Calu3 (cell line): ENCODE measurements at regions not wholly inside any gene's neighbourhood (a gene's known extent, or its start where the extent isn't known, plus 50 kb on each side); places are given as distances from the start of the nearest gene placed in this dataset.

Experiments
- BruUV-seq: library from RNA; stranded (reverse); fragments of 400-500 nt; replicated peaks from 2 replicates; lab custom pipeline; 2021; lab: Mats Ljungman, UMichigan
- CTCF ChIA-PET: fragments of 300-600 bp; sonication (Branson Sonifier 250); formaldehyde crosslinking; loops from one replicate; lab custom pipeline; 2022; ENCODE audit warnings: antibody characterized with exemption; lab: Charles Lee
- DNase-seq: peaks from one replicate; pipeline ENCODE4 v3.0.0; 2022
- H3K27ac Mint-ChIP-seq: one replicate; pipeline ENCODE4 v1.8.0; 2022; ENCODE audit warnings: mixed read lengths; ENCODE audit not compliant: unreplicated experiment
- H3K27me3 Mint-ChIP-seq: one replicate; pipeline ENCODE4 v1.8.0; 2022; ENCODE audit warnings: mixed read lengths; ENCODE audit not compliant: unreplicated experiment
- H3K36me3 Mint-ChIP-seq: one replicate; pipeline ENCODE4 v1.8.0; 2022; ENCODE audit warnings: mild to moderate bottlenecking, moderate library complexity, mixed read lengths; ENCODE audit not compliant: insufficient read depth, unreplicated experiment
- H3K4me1 Mint-ChIP-seq: one replicate; pipeline ENCODE4 v1.8.0; 2022; ENCODE audit warnings: mild to moderate bottlenecking, low read depth, mixed read lengths; ENCODE audit not compliant: unreplicated experiment
- H3K4me3 Mint-ChIP-seq: one replicate; pipeline ENCODE4 v1.8.0; 2022; ENCODE audit warnings: mild to moderate bottlenecking, low read depth, moderate library complexity, mixed read lengths; ENCODE audit not compliant: unreplicated experiment
- H3K9me3 Mint-ChIP-seq: one replicate; pipeline ENCODE4 v1.8.0; 2022; ENCODE audit warnings: low read depth, mixed read lengths; ENCODE audit not compliant: unreplicated experiment
- intact Hi-C: fragments of 100-400 bp; cut with micrococcal nuclease; formaldehyde crosslinking; loops from one replicate; pipeline ENCODE4 v1.10.0; 2022; ENCODE audit not compliant: unreplicated experiment
- TF ChIP-seq, protein P1 (sequence below): fragments of 200-600 bp; IDR thresholded peaks from one replicate; pipeline ENCODE4 v1.8.0; 2022; ENCODE audit warnings: antibody characterized with exemption; ENCODE audit not compliant: unreplicated experiment

GRCh38 chr2:31674446-31674845, 93.7 kb upstream of the SRD5A2 start:
- Mint-ChIP-seq H3K27ac (no peak overlapping the region), H3K36me3 (no peaks in the 10 kb centered on the region), H3K27me3 (no peaks in the 10 kb centered on the region), H3K9me3 (no peaks in the 10 kb centered on the region), H3K4me3 (no peak overlapping the region), H3K4me1 (peaks cover 18% of the 10 kb centered on the region)
- DNase-seq = no peak
- BruUV-seq = no TSS peak
- intact Hi-C loops = loop anchor here (10.0 kb wide), 1 partner anchor 540 kb away; no protein-coding TSS in a partner anchor
- CTCF ChIA-PET = interaction anchor here (0.6 kb wide), 1 partner anchor 279 kb away, joined by 5 read pairs; no protein-coding TSS in a partner anchor
- TF ChIP-seq, protein P1, sequence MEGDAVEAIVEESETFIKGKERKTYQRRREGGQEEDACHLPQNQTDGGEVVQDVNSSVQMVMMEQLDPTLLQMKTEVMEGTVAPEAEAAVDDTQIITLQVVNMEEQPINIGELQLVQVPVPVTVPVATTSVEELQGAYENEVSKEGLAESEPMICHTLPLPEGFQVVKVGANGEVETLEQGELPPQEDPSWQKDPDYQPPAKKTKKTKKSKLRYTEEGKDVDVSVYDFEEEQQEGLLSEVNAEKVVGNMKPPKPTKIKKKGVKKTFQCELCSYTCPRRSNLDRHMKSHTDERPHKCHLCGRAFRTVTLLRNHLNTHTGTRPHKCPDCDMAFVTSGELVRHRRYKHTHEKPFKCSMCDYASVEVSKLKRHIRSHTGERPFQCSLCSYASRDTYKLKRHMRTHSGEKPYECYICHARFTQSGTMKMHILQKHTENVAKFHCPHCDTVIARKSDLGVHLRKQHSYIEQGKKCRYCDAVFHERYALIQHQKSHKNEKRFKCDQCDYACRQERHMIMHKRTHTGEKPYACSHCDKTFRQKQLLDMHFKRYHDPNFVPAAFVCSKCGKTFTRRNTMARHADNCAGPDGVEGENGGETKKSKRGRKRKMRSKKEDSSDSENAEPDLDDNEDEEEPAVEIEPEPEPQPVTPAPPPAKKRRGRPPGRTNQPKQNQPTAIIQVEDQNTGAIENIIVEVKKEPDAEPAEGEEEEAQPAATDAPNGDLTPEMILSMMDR = no peak

DNA sequence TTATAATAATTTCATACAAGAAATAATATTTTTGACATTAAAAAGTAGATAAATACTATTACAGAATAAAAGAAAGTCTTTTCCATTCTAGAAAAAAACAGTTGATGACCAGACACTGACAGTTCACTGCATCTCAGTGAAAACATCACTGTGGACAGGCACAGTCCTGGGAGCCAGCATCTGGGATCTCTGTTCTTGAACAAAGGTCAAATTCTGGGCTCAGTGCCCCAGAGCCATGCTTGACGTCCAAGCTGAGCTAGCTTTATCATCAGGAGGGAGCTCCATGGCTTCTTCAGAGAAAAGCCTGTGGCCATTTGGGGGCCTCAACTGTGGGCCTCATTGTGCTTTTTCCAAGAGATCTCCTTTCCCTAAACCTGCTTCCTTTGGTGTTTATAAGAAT, 86.1 kb upstream of the SRD5A2 start:
- Mint-ChIP-seq H3K36me3 (no peaks in the 10 kb centered on the region), H3K4me1 (no peaks in the 10 kb centered on the region), H3K9me3 (no peaks in the 10 kb centered on the region), H3K4me3 (no peak overlapping the region), H3K27ac (no peak overlapping the region), H3K27me3 (no peaks in the 10 kb centered on the region)
- intact Hi-C loops = no loop called here
- CTCF ChIA-PET = no interaction called here
- DNase-seq = no peak
- no TSS peak for BruUV-seq
- TF ChIP-seq, protein P1 = no peak

DNA sequence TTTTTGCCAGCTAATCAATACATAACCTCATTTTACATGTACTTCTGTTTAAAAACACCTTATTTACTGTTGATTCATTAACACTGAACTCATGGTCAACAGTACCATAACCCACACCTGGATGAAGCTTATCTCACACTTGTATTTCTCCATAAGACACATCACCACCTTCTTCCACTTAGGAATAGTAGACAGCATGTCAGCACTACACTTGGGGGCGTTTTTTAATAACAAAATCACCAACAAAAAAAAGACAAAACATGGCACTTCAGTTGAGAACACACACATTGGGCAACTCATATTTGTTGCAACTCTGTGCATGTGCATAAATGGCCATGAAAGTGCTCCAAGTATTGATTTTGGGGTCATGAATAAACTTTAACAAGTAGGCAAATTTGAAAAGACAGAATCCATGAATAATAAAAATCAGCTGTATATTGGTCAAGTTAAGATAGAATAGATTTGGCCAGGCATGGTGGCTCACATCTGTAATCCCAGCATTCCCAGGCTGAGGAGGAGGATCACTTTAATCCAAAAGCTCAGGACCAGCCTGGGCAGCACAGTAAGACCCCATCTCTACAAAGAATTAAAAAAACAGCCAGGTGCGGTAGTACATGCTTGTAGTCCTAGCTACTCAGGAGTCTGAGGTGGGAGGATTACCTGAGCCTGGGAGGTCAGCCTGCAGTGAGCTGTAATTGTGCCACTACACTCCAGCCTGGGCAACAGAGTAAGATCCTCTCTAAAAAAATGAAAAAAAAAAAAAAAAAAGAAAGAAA, 84.4 kb upstream of the SRD5A2 start:
- Mint-ChIP-seq H3K36me3 (no peaks in the 10 kb centered on the region), H3K9me3 (no peaks in the 10 kb centered on the region), H3K27ac (no peak overlapping the region), H3K27me3 (no peaks in the 10 kb centered on the region), H3K4me1 (no peaks in the 10 kb centered on the region), H3K4me3 (no peak overlapping the region)
- BruUV-seq = no TSS peak
- DNase-seq = no peak
- TF ChIP-seq, protein P1 = no peak
- CTCF ChIA-PET = no interaction called here
- intact Hi-C loops = no loop called here

DNA sequence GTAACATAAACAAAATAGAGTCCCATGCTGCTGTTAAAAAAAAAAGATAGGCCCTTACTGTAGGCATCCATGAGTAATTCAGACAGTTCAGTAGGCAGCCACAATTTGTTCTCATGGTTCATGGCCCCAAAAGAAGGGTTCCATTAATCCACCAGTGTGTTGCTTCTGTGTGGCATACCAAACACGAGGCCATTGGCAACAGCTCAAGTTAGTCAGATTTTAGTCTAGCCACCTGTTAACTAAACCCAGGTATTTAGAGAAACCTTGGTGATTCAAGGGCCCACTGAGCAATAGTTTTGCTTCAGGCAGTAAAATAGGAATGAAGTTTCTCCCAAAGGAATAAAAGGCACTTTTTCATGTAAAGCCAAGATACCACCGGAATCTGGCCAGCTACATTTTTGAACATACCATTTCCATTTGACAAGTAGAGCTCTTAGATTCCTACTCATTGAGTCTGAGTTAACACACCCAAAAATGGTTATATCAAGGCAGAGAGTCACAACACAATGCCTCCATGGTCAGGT, 80.1 kb upstream of the SRD5A2 start:
- TF ChIP-seq, protein P1 = no peak
- CTCF ChIA-PET = no interaction called here
- Mint-ChIP-seq H3K27ac (no peak overlapping the region), H3K36me3 (no peaks in the 10 kb centered on the region), H3K4me3 (no peak overlapping the region), H3K4me1 (no peaks in the 10 kb centered on the region), H3K9me3 (peaks cover 2% of the 10 kb centered on the region), H3K27me3 (peaks cover 21% of the 10 kb centered on the region)
- intact Hi-C loops = no loop called here
- no peak for DNase-seq
- BruUV-seq = no TSS peak
